IMR-90 (cell line): ENCODE measurements at regions not wholly inside any gene's neighbourhood (a gene's known extent, or its start where the extent isn't known, plus 50 kb on each side); places are given as distances from the start of the nearest gene placed in this dataset.

Experiments used
- ATAC-seq: fragments of 200-7000 bp; cut with Tn5 transposase; 2 replicates; pipeline ENCODE4 v1.9.1; 2020; ENCODE audit warnings: low read depth, mild to moderate bottlenecking, moderate library complexity
- BruUV-seq: library from RNA; stranded (reverse); fragments of 400-500 nt; replicated peaks from 2 replicates; lab custom pipeline; 2021; lab: Mats Ljungman, UMichigan
- CTCF ChIA-PET: fragments of 300-600 bp; formaldehyde crosslinking; extraction: SDS; loops from one replicate; lab custom pipeline; 2021; ENCODE audit warnings: antibody characterized with exemption; lab: Yijun Ruan, JAX
- POLR2A ChIA-PET: fragments of 300-600 bp; sonication (Branson Sonifier 250); formaldehyde crosslinking; loops from one replicate; lab custom pipeline; 2022; ENCODE audit warnings: antibody characterized with exemption; ENCODE audit not compliant: unreplicated experiment; lab: Charles Lee
- DNase-seq: peaks from one replicate; pipeline ENCODE4 v3.0.0; 2013
- H2AFZ ChIP-seq: replicated peaks from 2 replicates; pipeline ENCODE3; 2013; ENCODE audit warnings: low read length, mild to moderate bottlenecking; ENCODE audit not compliant: poor library complexity
- H2AK5ac ChIP-seq: 2 replicates; pipeline ENCODE4 v1.6.1; 2013; ENCODE audit warnings: low read depth, low read length, inconsistent platforms
- H2AK9ac ChIP-seq: replicated peaks from 2 replicates; pipeline ENCODE3; 2013; ENCODE audit warnings: mild to moderate bottlenecking, low read depth, low read length, moderate library complexity; ENCODE audit not compliant: poor library complexity
- H2BK120ac ChIP-seq: 2 replicates; pipeline ENCODE4 v1.6.1; 2013; ENCODE audit warnings: low read depth, low read length, inconsistent platforms
- H2BK15ac ChIP-seq: 3 replicates; pipeline ENCODE4 v1.6.1; 2013; ENCODE audit warnings: low read depth, low read length, inconsistent platforms
- H2BK20ac ChIP-seq: 2 replicates; pipeline ENCODE4 v1.6.1; 2013; ENCODE audit warnings: low read depth, mild to moderate bottlenecking, inconsistent platforms, low read length, moderate library complexity
- H2BK5ac ChIP-seq: 2 replicates; pipeline ENCODE4 v1.6.1; 2013; ENCODE audit warnings: mild to moderate bottlenecking, low read depth, low read length, inconsistent platforms; ENCODE audit not compliant: poor library complexity, severe bottlenecking
- H3K14ac ChIP-seq: replicated peaks from 2 replicates; pipeline ENCODE4 v1.6.1; 2013; ENCODE audit warnings: low read depth, low read length, inconsistent platforms
- H3K18ac ChIP-seq: 2 replicates; pipeline ENCODE4 v1.6.1; 2013; ENCODE audit warnings: low read depth, low read length, control low read depth
- H3K23ac ChIP-seq: 2 replicates; pipeline ENCODE4 v1.6.1; 2013; ENCODE audit warnings: low read depth, low read length, inconsistent platforms
- H3K27ac ChIP-seq: 2 replicates; pipeline ENCODE4 v1.5.1; 2013; ENCODE audit warnings: mild to moderate bottlenecking, control low read depth, low read length; ENCODE audit not compliant: insufficient read depth
- H3K27me3 ChIP-seq: 2 replicates; pipeline ENCODE4 v1.6.1; 2013; ENCODE audit warnings: low read length; ENCODE audit not compliant: control insufficient read depth, insufficient read depth
- H3K36me3 ChIP-seq: 2 replicates; pipeline ENCODE4 v1.6.1; 2013; ENCODE audit warnings: low read length, mixed read lengths; ENCODE audit not compliant: control insufficient read depth, insufficient read depth
- H3K4ac ChIP-seq: 2 replicates; pipeline ENCODE4 v1.6.1; 2013; ENCODE audit warnings: low read depth, low read length, inconsistent platforms
- H3K4me1 ChIP-seq: 2 replicates; pipeline ENCODE4 v1.6.1; 2013; ENCODE audit warnings: low read length, mixed read lengths; ENCODE audit not compliant: control insufficient read depth, insufficient read depth
- H3K4me2 ChIP-seq: 2 replicates; pipeline ENCODE4 v1.6.1; 2013; ENCODE audit warnings: low read depth, mild to moderate bottlenecking, control low read depth, low read length, moderate library complexity
- H3K4me3 ChIP-seq: 2 replicates; pipeline ENCODE4 v1.5.1; 2013; ENCODE audit warnings: low read depth, mild to moderate bottlenecking, control low read depth, low read length, moderate library complexity; ENCODE audit not compliant: insufficient read depth
- H3K56ac ChIP-seq: 2 replicates; pipeline ENCODE4 v1.6.1; 2013; ENCODE audit warnings: low read length, inconsistent platforms; ENCODE audit not compliant: insufficient read depth; ENCODE audit errors: extremely low read depth
- H3K79me1 ChIP-seq, 2 experiments: 2 replicates each; pipeline ENCODE4 v1.6.1; 2013; ENCODE audit warnings: low read length in 2 of 2, inconsistent platforms in 1 of 2, low read depth in 1 of 2
- H3K9ac ChIP-seq: 2 replicates; pipeline ENCODE4 v1.6.1; 2013; ENCODE audit warnings: low read depth, low read length, control low read depth
- H3K9me1 ChIP-seq: 2 replicates; pipeline ENCODE4 v1.6.1; 2013; ENCODE audit warnings: low read length, inconsistent platforms; ENCODE audit not compliant: insufficient read depth
- H3K9me3 ChIP-seq: 2 replicates; pipeline ENCODE4 v1.6.1; 2013; ENCODE audit warnings: low read length; ENCODE audit not compliant: control insufficient read depth, insufficient read depth
- H4K20me1 ChIP-seq: 2 replicates; pipeline ENCODE4 v1.6.1; 2013; ENCODE audit warnings: low read length, inconsistent platforms; ENCODE audit not compliant: insufficient read depth
- H4K5ac ChIP-seq: 2 replicates; pipeline ENCODE4 v1.6.1; 2013; ENCODE audit warnings: mild to moderate bottlenecking, low read depth, low read length, control low read depth
- H4K8ac ChIP-seq, 2 experiments: 2 replicates each; pipeline ENCODE4 v1.6.1; 2013; ENCODE audit warnings: low read depth in 2 of 2, low read length in 2 of 2, control low read depth in 1 of 2, inconsistent platforms in 1 of 2
- H4K91ac ChIP-seq: 2 replicates; pipeline ENCODE4 v1.6.1; 2013; ENCODE audit warnings: low read depth, low read length, inconsistent platforms; ENCODE audit not compliant: insufficient read depth
- BHLHE40 ChIP-seq: fragments of 150-350 bp; IDR thresholded peaks from 2 replicates; pipeline ENCODE4 v1.6.1; 2016; ENCODE audit warnings: mild to moderate bottlenecking, low read depth, low read length
- CEBPB ChIP-seq: IDR thresholded peaks from 2 replicates; pipeline ENCODE4 v1.6.1; 2012; ENCODE audit warnings: low read depth, low read length, improper control_type of control experiment
- ELK1 ChIP-seq: fragments of 150-350 bp; IDR thresholded peaks from 2 replicates; pipeline ENCODE4 v1.6.1; 2016; ENCODE audit warnings: low read depth, mild to moderate bottlenecking, low read length, moderate library complexity, borderline replicate concordance
- FOS ChIP-seq: fragments of 150-350 bp; IDR thresholded peaks from 2 replicates; pipeline ENCODE4 v1.6.1; 2016; ENCODE audit warnings: low read depth, low read length
- POLR2A ChIP-seq: IDR thresholded peaks from 2 replicates; pipeline ENCODE4 v1.6.1; 2012; ENCODE audit warnings: mild to moderate bottlenecking, low read depth, low read length
- RFX5 ChIP-seq: IDR thresholded peaks from 2 replicates; pipeline ENCODE4 v1.8.0; 2012; ENCODE audit warnings: low read depth, mild to moderate bottlenecking, low read length, moderate library complexity
- SMC3 ChIP-seq: fragments of 150-350 bp; IDR thresholded peaks from 2 replicates; pipeline ENCODE4 v1.6.1; 2016; ENCODE audit warnings: low read depth, mild to moderate bottlenecking, antibody characterized with exemption, low read length, moderate library complexity
- WGBS, 2 experiments: methylation state at CpG; one replicate each; pipeline versions ENCODE4 v1.1.5 to v1.1.7; 2013; ENCODE audit warnings: missing lambda C conversion rate in 2 of 2; ENCODE audit not compliant: insufficient read length in 1 of 2; ENCODE audit errors: extremely low coverage in 2 of 2; 5-methylcytosine and 5-hydroxymethylcytosine counted together
- dilution Hi-C: fragments of 300-500 bp; cut with HindIII; formaldehyde crosslinking; loops from one replicate; pipeline ENCODE4 v1.14.3; 2018; ENCODE audit warnings: low sequenced_read_pairs; ENCODE audit not compliant: unreplicated experiment
- in situ Hi-C: fragments of 300-500 bp; cut with MboI; formaldehyde crosslinking; loops from 3 replicates; pipeline ENCODE4 v1.14.3; 2019; ENCODE audit warnings: low sequenced_read_pairs, inconsistent platforms, mixed read lengths
- intact Hi-C: fragments of 100-400 bp; cut with micrococcal nuclease; formaldehyde crosslinking; loops from 2 replicates; pipeline ENCODE4 v1.10.0; 2022
- TF ChIP-seq, protein P1 (sequence below): conservative IDR thresholded peaks from 2 replicates; pipeline ENCODE4 v1.5.1; 2012; ENCODE audit warnings: mild to moderate bottlenecking, low read depth, low read length, improper control_type of control experiment

GRCh38 chrX:42248226-42248625 is 324.9 kb upstream of the CASK start:
- POLR2A ChIA-PET, result no interaction called here
- Histone ChIP-seq H2AFZ (no peak overlapping the region), H2AK5ac (no peak overlapping the region), H3K4ac (no peak overlapping the region), H3K23ac (no peak overlapping the region), H3K9ac (no peak overlapping the region), H4K5ac (no peak overlapping the region), H2BK5ac (no peak overlapping the region), H2BK120ac (no peak overlapping the region), H4K8ac (no peak overlapping the region), H3K27me3 (peaks cover 3% of the 10 kb centered on the region), H3K14ac (no peak overlapping the region), H2BK20ac (no peak overlapping the region), H4K20me1 (no peaks in the 10 kb centered on the region), H4K91ac (no peak overlapping the region), H3K27ac (no peak overlapping the region), H3K4me3 (no peak overlapping the region), H2BK15ac (no peak overlapping the region), H3K36me3 (no peaks in the 10 kb centered on the region), H2AK9ac (no peak overlapping the region), H3K4me1 (no peaks in the 10 kb centered on the region), H3K9me1 (no peaks in the 10 kb centered on the region), H3K18ac (no peak overlapping the region), H3K4me2 (no peak overlapping the region), H3K79me1 (no peaks in the 10 kb centered on the region), H3K9me3 (no peaks in the 10 kb centered on the region), H3K56ac (no peak overlapping the region)
- DNase-seq (no peak), ATAC-seq (no peak)
- in situ Hi-C loops, result no loop called here
- intact Hi-C loops, result no loop called here
- BruUV-seq, result no TSS peak
- CTCF ChIA-PET, result no interaction called here
- TF ChIP-seq ELK1, result no peak
- TF ChIP-seq SMC3, result no peak
- TF ChIP-seq POLR2A, result no peak
- no peak for TF ChIP-seq RFX5
- peak; percentile 18; the same call in 1 of the 2 replicates for TF ChIP-seq CEBPB
- no peak for TF ChIP-seq FOS
- TF ChIP-seq, protein P1, sequence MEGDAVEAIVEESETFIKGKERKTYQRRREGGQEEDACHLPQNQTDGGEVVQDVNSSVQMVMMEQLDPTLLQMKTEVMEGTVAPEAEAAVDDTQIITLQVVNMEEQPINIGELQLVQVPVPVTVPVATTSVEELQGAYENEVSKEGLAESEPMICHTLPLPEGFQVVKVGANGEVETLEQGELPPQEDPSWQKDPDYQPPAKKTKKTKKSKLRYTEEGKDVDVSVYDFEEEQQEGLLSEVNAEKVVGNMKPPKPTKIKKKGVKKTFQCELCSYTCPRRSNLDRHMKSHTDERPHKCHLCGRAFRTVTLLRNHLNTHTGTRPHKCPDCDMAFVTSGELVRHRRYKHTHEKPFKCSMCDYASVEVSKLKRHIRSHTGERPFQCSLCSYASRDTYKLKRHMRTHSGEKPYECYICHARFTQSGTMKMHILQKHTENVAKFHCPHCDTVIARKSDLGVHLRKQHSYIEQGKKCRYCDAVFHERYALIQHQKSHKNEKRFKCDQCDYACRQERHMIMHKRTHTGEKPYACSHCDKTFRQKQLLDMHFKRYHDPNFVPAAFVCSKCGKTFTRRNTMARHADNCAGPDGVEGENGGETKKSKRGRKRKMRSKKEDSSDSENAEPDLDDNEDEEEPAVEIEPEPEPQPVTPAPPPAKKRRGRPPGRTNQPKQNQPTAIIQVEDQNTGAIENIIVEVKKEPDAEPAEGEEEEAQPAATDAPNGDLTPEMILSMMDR, result no peak
- TF ChIP-seq BHLHE40, result no peak
- dilution Hi-C loops, result no loop called here
- WGBS, 2 experiments, result no CpG with 5 or more reads among the region's 4 CpGs
